ENCODE measurements at regions not wholly inside any gene's neighbourhood (a gene's known extent, or its start where the extent isn't known, plus 50 kb on each side); places are given as distances from the start of the nearest gene placed in this dataset.
A peak's percentile ranks its signal among the peaks of the same experiment; 100 is the strongest.
"Not testable (repeated sequence)": the region's sequence is repeated elsewhere in the genome, so short reads cannot be mapped to it uniquely, and the experiment has no call there.

GRCh38 chr13:21263909-21264308 lies 87.5 kb downstream of the MRPL57 start:
- DNase-seq = not testable (repeated sequence)

- not testable (repeated sequence) for DNase-seq
These were observed 92.0 kb downstream of the MRPL57 start for GRCh38 chr13:21268485-21268884.

- not testable (repeated sequence) for DNase-seq
These were observed 96.0 kb downstream of the MRPL57 start for GRCh38 chr13:21272439-21272838.

- not testable (repeated sequence) for DNase-seq
These were observed 98.0 kb downstream of the MRPL57 start for GRCh38 chr13:21274457-21274856.

- DNase-seq = no peak
These were observed 105.6 kb downstream of the MRPL57 start for GRCh38 chr13:21282065-21282464.

GRCh38 chr13:21287331-21287907 lies 111.0 kb downstream of the MRPL57 start:
- no peak for DNase-seq

GRCh38 chr13:21289475-21289874 lies 113.0 kb downstream of the MRPL57 start:
- no peak for DNase-seq

GRCh38 chr13:21290442-21291002 lies 114.1 kb downstream of the MRPL57 start:
- not testable (repeated sequence) for DNase-seq

GRCh38 chr13:21291840-21292239 lies 115.4 kb downstream of the MRPL57 start:
- DNase-seq = no peak

GRCh38 chr13:21296991-21297390 lies 120.5 kb downstream of the MRPL57 start:
- DNase-seq = peak; percentile 45 to 61 (median 53)

GRCh38 chr13:21297447-21297846 lies 121.0 kb downstream of the MRPL57 start:
- peak; percentile 1 to 32 (median 18) for DNase-seq

- DNase-seq = peak; percentile 92 to 97 (median 96)
These were observed 121.7 kb downstream of the MRPL57 start for GRCh38 chr13:21297914-21298831.

- no peak for DNase-seq
These were observed 127.8 kb downstream of the MRPL57 start for GRCh38 chr13:21304256-21304655.

GRCh38 chr13:21306300-21307073 lies 130.0 kb downstream of the MRPL57 start:
- DNase-seq = not testable (repeated sequence)

- DNase-seq = not testable (repeated sequence)
These were observed 130.7 kb downstream of the MRPL57 start for GRCh38 chr13:21307158-21307557.

GRCh38 chr13:21308906-21309305 lies 132.4 kb downstream of the MRPL57 start:
- DNase-seq = no peak

- DNase-seq = no peak
These were observed 133.2 kb downstream of the MRPL57 start for GRCh38 chr13:21309542-21310172.

GRCh38 chr13:21310220-21310619 lies 133.8 kb downstream of the MRPL57 start:
- no peak for DNase-seq

GRCh38 chr13:21314976-21315375 lies 138.5 kb downstream of the MRPL57 start:
- DNase-seq = not testable (repeated sequence)

GRCh38 chr13:21316376-21316775 lies 139.9 kb downstream of the MRPL57 start:
- no peak for DNase-seq

- no peak for DNase-seq
These were observed 140.1 kb downstream of the ZDHHC20 start for GRCh38 chr13:21318891-21319532.

All from suppressor macrophage (primary cell).